ENCODE measurements at regions not wholly inside any gene's neighbourhood (a gene's known extent, or its start where the extent isn't known, plus 50 kb on each side); places are given as distances from the start of the nearest gene placed in this dataset.

- no peak for DNase-seq (ENCODE audit: low spot score)
Observed at GRCh38 chr9:27625751-27626150, 52.5 kb upstream of the C9orf72 start.

DNA sequence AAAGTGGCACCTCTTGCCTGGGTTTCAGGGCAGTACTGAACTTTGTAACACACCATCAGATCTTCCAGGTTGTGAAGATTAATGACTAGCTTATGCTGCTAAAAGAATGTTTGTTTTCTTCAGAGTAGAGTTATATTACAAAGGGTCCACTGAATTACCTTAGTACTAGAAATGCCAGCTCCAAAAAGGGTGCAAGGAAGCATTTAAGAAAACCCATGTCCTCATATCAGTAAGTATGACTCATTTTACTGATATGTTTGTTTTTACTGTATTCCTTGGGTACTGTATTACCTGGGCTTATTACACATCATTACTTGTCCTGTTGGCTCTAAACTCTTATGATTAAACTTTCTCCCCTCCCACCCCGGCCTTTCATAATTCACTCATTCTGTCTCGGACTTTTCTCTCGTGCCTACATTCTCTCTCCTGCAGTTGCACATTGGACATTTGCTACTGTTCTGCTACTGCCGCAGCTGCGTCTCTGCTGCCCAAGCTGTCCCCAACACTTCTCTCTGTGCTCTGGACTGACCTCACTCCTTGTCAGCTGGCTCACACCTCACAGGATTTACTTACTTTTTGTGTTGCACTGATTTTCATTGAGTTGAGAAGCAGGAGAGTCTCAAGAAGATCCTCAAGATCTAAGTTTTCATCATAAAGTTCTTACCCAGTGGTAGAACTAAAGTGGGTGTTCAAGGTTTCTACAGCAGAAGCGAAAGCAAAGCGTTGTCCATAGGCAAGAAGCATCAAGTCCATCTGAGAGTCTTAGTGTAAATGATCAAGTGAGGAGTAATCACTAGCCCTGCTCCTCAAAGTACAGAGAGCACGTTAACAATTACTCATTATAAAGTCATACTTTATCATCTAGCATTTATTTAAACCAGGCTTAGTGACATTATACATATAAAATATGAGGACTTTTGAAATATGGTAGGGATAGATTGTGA lies 53.2 kb upstream of the C9orf72 start:
- no peak for DNase-seq (ENCODE audit: low spot score)

GRCh38 chr9:27627188-27627564 lies 53.9 kb upstream of the C9orf72 start:
- DNase-seq (ENCODE audit: low spot score): no peak

DNA sequence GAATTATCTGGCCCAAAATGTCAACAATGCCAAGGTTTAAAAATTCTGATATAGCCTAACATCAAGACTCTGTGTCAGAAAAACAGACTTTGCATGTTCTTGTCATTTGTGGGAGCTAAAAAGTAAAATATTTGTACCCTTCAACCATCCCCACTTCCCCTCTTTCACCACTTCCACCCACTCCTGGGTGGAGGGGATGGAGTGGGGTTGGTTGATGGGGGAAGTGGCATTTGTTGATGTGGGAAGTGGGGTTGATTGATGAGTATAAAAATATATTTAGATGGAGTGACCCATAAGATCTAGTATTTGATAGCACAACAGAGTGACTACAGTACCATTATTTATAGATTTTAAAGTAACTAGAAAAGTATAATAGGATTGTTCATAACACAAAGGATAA lies 55.0 kb upstream of the C9orf72 start:
- no peak for DNase-seq (ENCODE audit: low spot score)

DNA sequence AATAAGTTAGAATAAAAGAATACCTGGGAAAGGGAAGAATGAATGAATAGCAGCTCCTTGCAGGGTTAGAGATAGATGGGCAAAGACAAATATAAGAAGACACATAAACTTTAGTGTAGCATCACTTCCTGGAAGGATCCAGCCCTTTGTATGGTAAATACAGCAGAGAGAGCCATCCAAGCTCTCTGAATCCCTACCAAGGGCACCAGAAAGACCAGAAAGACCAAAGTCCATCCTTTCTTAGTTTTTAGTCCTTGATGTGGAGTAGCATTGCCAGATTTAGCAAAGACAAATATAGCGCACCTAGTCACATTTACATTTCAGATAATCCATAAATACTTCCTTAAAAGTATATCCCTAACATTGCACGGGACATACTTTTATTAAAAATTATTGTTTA lies 56.1 kb upstream of the C9orf72 start:
- no peak for DNase-seq (ENCODE audit: low spot score)

- no peak for DNase-seq (ENCODE audit: low spot score)
Observed at GRCh38 chr9:27632254-27632653, 59.0 kb upstream of the C9orf72 start.

DNA sequence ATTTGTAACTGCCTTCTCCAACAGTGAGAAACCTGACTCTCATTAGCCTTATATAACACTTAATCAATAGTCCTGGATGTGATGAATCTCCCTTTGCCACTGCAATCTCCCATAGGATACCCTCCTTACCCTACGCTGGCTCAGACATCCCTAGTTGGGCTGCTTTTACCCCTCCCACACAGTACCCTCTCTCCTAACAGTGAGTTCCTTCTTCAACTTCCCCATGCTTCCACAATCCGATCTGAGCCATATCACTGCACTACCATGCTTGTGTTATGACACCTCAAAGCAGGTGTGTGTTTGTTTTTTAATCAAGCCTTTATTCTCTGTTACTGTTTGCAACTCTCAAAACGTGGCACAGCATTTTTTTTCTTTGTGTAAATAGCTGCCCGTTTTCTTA lies 60.5 kb upstream of the C9orf72 start:
- DNase-seq (ENCODE audit: low spot score): no peak

DNA sequence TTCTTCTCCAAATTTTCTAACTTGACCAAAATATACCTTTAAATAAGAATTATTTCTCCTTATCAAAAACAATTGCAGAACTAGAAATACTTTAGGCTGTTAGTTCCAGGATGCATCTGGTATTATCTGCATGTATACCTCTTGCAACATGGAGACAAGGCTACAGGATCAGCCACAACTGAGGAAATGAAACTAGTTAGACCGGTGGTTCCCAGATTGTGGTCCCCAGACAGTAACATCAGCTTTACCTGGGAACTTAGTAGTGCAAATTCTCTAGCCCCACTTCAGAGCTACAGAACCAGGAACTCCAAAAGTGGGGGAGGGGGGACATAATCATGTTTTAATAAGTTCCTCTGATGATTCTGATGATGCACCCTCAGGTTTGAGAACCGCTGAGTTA lies 61.6 kb upstream of the C9orf72 start:
- DNase-seq (ENCODE audit: low spot score): no peak

GRCh38 chr9:27638716-27639115 lies 65.4 kb upstream of the C9orf72 start:
- no peak for DNase-seq (ENCODE audit: low spot score)

GRCh38 chr9:27645161-27645840 lies 72.0 kb upstream of the C9orf72 start:
- no peak for DNase-seq (ENCODE audit: low spot score)

DNA sequence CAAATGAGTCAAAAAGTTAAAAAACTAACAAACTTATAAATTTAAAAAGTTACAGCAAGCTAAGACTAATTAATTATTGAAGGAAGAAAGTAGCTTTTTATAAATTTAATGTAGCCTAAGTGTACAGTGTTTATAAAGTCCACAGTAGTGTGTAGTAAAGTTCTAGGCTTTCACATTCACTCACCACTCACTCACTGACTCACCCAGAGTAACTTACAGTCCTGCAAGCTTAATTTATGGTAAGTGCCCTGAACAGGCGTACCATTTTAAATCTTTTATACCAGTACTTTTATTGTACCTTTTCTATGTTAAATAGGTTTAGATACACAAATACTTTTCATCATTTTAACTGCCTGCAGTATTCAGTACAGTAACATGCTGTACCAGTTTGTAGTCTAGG lies 80.0 kb upstream of the C9orf72 start:
- DNase-seq (ENCODE audit: low spot score): no peak

GRCh38 chr9:27653957-27654356 lies 80.7 kb upstream of the C9orf72 start:
- DNase-seq (ENCODE audit: low spot score): no peak

DNA sequence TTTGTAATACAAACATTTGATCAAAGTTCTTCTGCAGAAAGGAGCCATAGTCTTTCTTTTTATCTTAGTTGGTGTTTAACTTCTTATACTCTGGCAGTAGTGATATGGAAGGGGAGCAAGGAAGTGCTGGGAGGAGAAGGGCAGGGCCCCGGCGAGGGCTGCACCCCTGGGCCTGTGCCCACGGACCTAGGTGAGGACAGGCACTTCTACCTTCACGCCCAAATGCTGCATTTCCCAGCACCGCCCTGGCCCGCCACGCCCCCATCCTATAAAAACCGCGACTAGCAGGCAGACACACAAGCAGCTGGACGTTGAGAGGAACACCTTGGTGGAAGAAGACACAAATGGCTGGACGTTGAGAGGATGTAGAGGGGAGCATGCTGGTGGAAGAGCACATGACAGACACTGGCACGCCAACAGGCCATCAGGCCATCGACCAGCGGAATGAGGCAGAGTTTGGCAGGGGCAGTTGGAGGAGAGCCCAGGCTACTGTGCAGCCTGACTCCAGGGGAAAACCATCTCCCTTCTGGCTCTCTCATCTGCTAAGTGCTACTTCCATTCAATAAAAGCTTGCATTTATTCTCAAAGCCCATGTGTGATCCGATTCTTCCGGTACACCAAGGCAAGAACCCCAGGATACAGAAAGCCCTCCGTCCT lies 81.5 kb upstream of the C9orf72 start:
- DNase-seq (ENCODE audit: low spot score): no peak

GRCh38 chr9:27655441-27655840 lies 82.2 kb upstream of the C9orf72 start:
- no peak for DNase-seq (ENCODE audit: low spot score)

DNA sequence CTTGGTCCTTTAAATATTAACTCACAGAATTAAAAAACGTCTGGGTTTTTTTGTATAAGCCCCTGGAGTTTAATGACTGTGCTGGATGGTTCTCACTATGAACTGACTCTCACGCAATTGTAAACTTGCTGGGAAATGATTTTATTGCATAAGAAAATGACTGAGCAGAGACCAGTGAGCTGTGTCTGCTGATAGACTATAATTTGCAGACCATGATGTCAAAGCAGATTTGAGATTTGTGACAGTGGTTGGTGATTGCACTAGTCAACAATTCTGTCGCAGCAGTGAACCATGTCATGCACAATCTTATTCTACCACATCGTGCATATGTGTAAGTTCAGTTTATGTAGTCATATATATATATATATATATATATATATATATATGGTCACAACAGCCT lies 85.7 kb upstream of the C9orf72 start:
- DNase-seq (ENCODE audit: low spot score): no peak

- DNase-seq (ENCODE audit: low spot score): no peak
Observed at GRCh38 chr9:27659571-27659970, 86.3 kb upstream of the C9orf72 start.

DNA sequence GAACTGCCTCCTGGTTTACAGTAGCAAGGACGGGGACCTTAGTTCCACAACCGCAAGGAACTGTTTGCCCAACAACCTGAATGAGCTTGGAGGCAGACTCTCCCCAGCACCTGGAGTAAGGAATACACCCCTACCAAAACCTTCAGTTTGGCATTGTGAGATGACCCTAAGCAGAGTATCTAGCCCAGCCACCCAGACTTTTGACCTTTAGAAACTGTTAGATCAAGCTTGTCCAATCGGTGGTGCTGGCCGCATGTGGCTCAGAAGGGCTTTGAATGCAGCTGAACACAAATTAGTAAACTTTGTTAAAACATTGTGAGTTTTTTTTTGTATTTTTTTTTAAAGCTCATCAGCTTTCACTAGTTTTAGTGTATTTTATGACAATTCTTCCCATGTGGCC lies 86.9 kb upstream of the C9orf72 start:
- no peak for DNase-seq (ENCODE audit: low spot score)

DNA sequence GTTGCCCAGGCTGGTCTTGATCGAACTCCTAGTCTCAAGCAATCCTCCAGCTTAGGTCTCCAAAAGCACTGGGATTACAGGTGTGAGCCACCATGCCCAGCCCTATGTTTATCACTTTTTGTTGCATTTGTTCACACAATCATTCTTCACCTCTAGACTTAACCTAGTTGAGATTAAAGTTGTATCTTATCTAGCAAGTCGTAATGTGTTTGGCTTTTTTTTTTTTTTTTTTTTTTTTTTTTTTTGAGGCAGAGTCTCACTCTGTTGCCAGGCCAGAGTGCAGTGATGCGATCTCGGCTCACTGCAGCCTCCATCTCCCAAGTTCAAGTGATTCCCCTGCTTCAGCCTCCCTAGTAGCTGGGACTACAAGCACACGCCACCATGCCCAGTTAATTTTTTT lies 90.2 kb upstream of the C9orf72 start:
- no peak for DNase-seq (ENCODE audit: low spot score)

GRCh38 chr9:27664121-27664779 lies 91.0 kb upstream of the C9orf72 start:
- DNase-seq (ENCODE audit: low spot score): no peak

DNA sequence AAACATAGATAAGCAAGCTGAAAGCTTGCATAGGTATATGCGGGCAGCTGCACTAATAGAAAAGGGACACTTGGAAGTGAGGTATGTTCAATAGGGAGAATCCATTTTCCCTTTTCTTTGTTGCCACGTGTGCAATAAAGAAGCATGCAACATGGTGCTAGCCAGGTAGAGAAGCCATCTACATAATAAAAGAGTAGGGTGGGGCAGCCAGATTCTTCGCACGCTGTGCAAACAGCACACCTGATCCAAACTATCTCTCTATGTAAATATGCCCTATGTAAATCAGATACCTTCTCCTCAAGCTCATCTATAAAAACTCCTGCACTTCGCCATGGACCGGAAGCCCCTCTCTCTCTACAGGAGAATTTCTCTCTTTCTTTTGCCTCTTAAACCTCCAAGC lies 91.9 kb upstream of the C9orf72 start:
- DNase-seq (ENCODE audit: low spot score): no peak

DNA sequence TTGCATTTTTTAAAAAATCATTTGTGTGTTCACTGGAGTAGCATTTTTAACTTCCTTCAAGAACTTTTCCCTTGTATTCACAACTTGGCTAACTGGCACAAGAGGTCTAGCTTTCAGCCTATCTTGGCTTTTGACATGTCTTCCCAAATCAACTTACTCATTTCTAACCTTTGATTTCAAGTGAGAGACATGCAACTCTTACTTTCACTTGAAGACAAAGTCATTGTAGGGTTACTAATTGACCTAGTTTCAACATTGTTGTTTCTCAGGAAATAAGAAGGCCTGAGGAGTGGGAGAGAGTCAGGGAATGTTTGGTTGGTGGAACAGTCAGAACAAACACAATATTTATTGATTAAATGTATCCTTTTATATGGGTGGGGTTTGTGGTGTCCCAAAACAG lies 95.0 kb upstream of the C9orf72 start:
- no peak for DNase-seq (ENCODE audit: low spot score)

- no peak for DNase-seq (ENCODE audit: low spot score)
Observed at GRCh38 chr9:27671636-27672035, 98.4 kb upstream of the C9orf72 start.

DNA sequence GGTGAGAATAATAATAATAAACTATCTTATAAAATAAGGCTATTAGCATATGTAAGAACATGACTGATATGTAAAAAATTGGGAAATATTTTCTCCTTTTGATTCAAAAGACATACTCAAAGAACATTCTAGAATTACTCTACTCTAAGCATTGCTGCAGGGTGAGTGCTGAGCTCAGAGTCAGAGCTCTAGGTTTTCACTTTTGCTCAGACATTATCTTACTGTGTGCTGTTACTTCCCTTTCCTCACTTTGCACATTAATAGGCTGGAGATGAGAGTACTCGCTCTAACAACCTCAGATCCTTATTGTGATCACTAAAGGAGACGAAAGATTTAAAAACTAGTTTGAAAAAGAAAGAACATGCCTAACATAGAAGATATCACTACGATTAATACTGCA lies 99.4 kb upstream of the C9orf72 start:
- no peak for DNase-seq (ENCODE audit: low spot score)

Data from AG08396 (cell line).